Spleen (tissue), 7 donors: ENCODE measurements at regions not wholly inside any gene's neighbourhood (a gene's known extent, or its start where the extent isn't known, plus 50 kb on each side); places are given as distances from the start of the nearest gene placed in this dataset.

ENCODE experiments used
- CTCF ChIP-seq, 11 experiments: fragments of 200-600 bp in 7 of 11; fragments of 450-650 bp in 4 of 11; sonication (generic) in 4 of 11; IDR thresholded peaks in 8 of 11; conservative IDR thresholded peaks in 3 of 11; 1 replicate in 7 of 11; 2 replicates in 4 of 11; pipeline versions ENCODE4 v1.4.0 to v1.8.0; 2016 to 2021; ENCODE audit warnings: antibody characterized with exemption in 11 of 11, inconsistent platforms in 4 of 11, mild to moderate bottlenecking in 1 of 11
- POLR2A ChIP-seq, 3 donors: fragments of 450-650 bp; IDR thresholded peaks; one replicate each; pipeline ENCODE4 v1.5.1; 2017; ENCODE audit warnings: antibody characterized with exemption in 3 of 3, mild to moderate bottlenecking in 1 of 3
- POLR2AphosphoS5 ChIP-seq, 3 donors: sonication (generic); formaldehyde crosslinking; IDR thresholded peaks; one replicate each; pipeline ENCODE4 v1.5.1; 2017; ENCODE audit warnings: antibody characterized with exemption in 3 of 3
- donor health status: DM: no; HTN: no; CAD: no; lungs with moderate emphysema.
- donor health status: DM: no; HTN: no; CAD: no.
- donor health status: DM: no; HTN: no; CAD: no.

GRCh38 chr1:165052936-165053335 lies 303.6 kb downstream of the LMX1A start:
- TF ChIP-seq POLR2AphosphoS5 (IDR thresholded peaks at IDR 0.05) (no peak), CTCF (IDR thresholded peaks at IDR 0.05 in 8 of 11, conservative IDR thresholded peaks at IDR 0.05 in 3 of 11) (no peak), POLR2A (IDR thresholded peaks at IDR 0.05) (no peak)
